HuH-7 (cell line): ENCODE measurements at regions not wholly inside any gene's neighbourhood (a gene's known extent, or its start where the extent isn't known, plus 50 kb on each side); places are given as distances from the start of the nearest gene placed in this dataset.

Experiments
- DNase-seq: peaks from one replicate; pipeline ENCODE4 v3.0.0; 2011; ENCODE audit warnings: low spot score

DNA sequence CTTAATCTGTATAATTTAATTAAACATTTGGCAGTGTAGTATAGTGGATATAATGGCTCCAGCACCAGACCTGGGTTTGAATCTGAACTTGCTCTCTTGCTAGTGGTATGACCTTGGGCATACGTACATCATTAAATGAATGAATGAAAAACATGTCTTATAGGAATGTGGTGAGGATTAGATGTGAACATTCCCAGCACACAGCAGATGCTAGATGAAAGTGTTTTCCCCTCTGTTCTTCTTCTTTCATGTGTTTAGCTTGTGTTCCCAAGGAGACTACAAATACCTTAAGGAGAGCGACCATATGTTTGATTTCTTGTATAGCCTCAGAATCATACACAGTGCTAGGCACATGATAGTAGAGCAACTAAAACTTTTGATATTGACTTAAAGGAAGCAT, 56.5 kb downstream of the CT47B1 start:
- DNase-seq = no peak

DNA sequence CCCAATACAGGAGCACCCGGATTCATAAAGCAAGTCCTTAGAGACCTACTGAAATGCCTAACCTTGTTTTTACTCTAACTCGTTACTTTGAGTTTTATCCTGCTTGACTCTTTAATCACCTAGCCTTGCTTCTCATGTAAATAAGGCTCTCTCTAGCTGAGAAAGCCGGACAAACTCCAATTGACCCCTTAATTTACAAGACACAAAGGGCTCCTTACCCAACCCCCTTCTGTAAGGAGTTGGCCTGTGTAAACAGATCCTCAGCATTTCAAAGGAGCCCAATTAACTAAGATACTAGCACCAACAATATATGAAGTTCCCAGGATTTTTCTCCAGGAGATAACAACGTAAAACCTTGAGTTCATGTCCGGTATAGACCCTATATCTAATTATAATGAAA, 61.7 kb downstream of the CT47B1 start:
- DNase-seq = no peak

DNA sequence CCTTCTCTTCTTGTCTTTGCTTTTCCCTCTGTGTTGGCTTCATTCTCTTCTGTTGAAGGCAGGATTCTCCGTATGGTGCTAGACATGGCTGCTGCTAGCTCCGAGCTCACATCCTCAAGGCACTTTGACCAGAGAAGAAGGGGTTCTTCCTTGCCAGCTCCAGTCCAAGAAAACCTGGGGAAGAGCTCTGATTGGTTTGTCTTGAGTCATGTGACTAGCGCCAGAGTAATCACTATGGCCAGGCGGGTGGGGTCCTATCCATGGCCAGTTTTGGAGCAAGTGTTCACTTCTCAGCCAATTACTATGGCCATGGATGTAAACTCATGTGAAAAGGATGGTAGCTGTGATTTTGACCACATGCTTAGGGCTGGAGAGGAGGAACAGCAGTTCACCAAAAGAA, 74.2 kb downstream of the CT47B1 start:
- no peak for DNase-seq

DNA sequence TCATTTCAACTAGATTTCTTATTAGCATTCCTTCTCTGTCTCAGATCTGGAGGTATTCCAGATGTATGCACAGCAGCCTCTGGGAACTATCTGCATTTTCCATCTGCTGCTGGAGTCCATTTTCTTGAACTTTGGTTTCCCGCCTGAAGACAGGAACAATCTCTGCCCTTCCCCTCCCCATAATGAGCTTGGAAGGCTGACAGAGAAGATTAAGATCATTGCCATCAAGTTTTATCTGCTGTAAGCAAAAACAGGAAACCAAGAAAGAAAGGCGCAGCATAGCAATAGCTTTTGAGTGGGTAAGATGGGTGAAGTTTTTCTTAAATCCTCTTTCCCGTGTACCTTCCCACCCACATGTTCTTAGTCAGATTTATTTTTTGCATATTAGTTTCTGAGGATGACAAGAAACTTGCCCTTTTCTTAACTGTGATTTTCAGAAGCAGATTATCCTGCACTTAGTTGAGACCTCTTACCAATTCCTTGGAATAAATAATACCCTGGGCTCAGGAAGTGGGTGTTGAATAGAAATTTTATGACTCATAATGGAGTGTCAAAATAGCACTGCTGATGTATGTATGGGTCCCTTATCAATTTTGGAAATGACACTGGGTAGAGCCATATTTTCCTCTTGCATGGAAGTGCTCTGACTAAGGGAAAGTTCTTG, 78.3 kb downstream of the CT47B1 start:
- DNase-seq = no peak

DNA sequence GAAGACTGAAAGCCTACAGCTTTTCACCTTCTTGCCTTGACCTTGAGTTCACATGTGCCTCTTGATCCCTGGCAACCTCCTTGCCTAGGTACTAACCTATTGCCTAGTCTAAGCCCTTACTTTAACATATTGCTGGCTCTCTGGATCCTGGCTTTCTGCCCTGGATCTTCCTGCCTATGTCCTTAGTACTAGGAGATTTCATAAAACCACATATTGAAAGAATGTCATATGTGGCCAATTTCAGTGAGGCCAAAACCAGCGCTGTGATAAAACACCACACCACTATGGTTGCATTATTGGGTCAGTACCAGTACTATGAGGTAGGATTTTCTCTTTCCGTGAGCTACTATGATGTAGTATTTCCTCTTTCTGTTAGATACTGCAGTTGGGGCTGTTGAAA, 80.4 kb downstream of the CT47B1 start:
- no peak for DNase-seq

DNA sequence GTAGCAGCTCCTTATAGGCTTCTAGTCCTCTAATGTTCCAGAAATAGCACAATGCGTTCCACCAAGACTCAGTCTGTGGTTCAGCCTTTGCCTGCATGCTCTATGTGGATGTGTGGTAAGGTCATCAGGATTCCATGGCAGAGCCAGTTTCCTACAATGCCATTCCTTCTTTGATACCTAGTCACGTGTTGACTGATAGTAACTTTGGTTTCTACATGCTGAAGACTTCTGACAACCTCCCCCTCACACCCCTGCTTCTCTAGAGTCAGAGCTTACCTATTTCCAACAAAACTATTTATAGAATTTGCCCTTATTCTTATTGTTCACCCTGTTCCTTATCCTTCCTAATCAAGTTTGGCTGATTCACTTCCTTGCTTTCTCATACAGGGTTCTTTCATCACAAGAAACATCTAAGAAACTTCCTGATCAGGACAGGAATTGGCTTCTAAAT, 81.1 kb downstream of the CT47B1 start:
- DNase-seq = no peak

DNA sequence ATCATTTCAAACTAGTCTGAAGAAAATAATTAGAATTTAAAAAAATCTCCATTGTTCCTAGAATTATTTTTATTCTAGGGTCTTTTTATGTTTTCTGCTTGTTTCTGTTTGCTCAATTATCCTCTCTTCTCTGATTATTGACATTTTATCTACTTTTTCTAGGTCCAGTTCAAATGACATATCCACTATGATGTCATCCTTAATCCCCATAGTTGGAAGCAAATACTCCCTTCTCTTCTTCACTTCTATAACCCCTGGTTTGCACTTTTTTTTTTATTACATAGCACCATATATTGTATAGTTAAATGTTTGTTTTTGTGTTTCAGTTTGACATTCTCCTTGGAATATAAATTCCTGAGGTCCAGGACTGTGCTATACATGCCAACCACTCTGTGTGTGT, 82.6 kb downstream of the CT47B1 start:
- no peak for DNase-seq

DNA sequence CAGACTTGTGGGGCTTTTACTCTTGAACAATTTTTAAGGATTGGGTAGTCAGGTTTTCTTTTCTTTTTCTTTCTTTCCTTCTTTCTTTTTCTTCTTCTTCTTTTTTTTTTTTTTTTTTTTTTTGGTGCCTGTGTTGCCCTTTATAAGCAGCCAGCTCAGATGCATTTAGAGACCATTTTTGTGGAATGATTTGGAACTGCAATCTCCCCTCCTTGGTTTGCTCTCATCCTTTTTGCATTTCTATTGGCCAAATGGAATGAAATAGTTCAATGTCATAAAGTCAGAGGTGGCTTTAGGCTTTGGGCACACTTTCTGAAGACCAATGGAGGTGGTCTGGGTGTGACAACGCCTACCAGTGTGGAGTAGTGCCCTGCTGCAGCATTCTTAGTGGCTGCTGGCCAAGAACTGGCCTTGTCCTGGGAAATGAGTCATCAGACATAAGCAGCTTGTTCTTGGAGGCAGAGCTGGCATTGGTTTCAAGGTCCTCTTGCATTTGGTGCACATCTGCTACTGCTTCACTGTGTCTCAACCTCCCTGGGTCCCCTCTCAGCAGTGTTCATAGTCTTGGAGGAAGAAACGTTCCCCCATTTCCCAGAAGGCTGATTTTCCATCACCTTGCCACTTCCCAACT, 84.5 kb downstream of the CT47B1 start:
- no peak for DNase-seq

DNA sequence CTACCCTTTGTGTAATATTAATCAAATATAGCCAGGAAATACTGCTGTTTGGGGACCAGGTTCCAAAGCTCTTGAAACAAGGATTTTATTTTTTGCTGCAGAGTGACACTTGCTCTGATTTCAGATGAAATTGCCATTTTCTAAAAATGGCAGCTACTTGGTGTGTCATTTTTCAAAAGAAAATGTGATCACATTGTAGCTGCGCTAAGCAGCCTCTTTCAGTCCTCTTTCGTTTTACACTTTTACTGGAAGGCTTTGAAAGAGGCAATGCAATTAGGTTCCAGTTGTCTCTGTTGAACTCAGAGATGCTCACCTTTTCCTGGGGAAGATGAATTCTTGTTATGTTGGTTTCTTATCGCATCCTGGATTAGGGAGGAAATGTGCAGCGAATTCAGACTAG, 85.1 kb downstream of the CT47B1 start:
- DNase-seq = no peak

DNA sequence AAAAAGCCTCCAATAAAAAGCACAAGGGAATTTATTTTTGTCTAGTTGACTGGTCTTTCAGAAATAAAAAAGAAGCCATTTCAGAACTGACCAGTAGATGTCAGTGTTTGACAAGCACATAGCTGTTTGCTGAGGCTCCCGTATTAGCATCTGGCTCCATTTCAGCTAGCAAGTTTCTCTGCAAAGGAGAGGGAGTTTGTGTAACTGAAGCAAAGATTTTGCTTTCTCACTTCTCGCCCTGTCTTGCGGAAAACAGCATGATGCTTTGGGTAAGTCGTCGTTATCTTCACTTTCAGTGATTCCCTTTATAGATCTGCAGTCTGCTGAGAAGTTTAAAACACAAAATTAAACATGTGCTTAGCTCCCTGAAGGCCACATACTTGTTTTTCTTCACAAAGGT, 85.5 kb downstream of the CT47B1 start:
- peak; percentile 34 for DNase-seq

DNA sequence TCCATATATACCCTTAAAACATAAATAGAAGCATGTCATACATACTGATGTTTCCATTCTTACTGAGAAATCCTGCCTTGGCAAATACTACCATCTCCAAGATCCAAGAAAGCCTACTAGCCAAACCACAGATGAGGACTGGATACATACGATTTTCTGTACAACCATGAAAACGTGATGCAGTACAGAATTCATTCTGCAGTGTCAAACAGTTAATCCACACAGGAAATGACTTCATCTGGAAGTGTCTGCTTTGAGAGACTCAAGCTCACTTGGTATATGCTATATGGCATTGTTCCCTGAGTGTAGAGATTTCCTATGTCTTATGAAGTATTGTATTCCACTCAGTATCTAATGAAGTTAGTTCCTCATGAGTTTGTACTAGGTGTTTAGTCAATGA, 94.3 kb downstream of the CT47B1 start:
- no peak for DNase-seq

DNA sequence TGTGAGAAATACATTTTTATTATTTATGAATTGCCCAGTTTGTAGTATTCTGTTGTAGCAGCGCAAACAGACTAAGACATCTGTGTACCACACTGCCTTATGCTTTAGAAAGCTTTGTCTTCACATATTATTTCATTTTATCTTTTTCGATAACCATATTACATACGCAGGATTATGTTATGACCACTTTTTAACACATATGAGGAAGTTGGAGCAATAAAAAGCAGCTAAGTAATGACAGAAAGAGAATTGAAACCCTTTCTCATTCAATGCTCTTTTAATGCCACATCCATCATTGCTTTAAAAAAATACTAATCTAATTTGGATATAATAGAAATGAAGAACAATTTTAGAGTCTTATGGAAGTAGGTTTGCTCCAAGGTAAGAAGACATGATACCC, 99.7 kb downstream of the CT47B1 start:
- DNase-seq = no peak

DNA sequence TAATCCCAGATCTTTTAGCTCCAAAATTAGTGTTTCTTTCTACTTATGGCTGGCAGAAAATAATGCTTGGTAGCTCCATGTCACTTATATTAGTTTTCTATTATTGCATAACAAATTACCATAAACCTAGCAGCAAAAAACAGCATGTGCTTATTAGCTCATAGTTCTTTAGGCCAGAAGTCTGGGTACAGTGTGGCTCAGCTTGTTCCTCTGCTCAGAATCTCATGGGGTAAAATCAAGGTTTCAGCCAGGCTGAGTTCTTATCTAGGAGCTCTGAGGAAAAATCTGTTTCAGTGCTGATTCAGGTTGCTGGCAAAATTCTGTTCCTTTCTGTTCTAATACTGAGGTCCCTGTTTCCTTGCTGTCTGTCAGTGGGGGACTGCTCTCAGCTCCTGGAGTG, 101.1 kb downstream of the CT47B1 start:
- DNase-seq = no peak

DNA sequence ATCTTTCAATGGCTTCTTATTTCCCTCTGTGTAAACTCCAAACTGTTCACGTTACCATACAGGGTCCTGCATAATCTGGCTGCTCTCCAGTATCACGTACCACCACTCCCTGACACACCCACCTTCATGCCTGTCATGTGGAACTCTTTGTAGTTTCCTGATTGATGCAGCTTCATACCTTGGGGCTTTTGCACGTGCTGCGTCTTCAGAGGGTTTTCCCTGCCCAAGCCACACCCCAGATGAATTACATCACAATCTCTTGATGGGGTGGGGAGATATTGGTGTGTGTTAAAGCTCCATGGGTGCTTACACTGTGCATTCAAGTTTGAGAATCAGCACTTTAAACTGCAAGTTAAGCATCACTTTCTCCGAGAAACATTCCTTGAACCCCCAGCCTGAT, 101.9 kb downstream of the CT47B1 start:
- DNase-seq = no peak

DNA sequence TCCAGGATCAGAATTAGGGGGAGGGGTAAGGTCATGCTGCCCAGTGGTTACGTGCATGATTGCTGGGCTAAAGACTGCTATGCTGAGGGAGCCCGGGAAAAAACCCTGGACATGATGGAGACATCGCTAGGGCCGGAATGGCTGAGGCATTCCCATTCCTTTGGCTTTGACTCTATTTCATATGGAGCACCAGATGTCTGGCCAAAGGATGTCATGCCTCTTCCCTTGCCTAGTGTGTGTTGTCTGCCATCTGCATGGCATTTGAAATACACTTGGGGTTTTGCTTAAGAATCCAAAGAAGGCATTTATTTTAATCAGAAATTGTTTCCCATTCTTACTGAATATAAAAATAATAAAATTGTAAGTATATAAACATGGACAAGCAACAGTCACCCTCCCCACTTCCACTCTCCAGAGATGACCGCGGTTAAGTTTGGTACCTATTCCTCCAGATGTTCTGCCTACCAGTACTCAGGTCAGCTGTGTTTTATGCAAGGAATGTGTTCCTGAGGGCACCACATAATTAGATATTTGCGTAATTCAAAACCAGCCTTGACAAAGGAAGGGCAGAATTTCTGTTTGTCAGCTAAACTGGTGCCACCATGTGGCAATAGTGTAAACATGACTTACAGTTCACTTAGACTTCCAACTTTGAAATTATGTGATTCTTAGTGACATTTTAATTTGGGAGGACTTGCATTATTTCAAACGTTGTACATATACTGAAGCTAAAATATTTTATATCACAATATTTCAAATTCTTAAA, 105.9 kb downstream of the CT47B1 start:
- no peak for DNase-seq

DNA sequence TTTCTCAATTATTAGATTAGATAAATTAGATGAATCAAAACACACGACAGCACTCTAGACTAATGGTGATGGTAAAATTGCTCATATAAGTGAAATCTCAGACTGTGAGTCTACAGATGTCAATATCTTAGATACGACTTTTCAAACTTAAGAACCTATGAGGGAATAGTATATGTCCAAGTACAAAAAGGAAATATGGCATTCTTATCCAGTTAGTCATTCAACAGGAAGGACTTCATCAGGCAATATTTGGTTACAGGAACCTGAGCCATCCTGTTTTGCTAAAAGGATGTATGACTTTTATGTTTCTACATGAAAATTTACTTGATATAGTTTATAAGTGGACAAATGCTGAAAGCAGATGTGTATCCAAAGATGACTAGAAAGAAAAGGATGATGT, 107.0 kb downstream of the CT47B1 start:
- no peak for DNase-seq

DNA sequence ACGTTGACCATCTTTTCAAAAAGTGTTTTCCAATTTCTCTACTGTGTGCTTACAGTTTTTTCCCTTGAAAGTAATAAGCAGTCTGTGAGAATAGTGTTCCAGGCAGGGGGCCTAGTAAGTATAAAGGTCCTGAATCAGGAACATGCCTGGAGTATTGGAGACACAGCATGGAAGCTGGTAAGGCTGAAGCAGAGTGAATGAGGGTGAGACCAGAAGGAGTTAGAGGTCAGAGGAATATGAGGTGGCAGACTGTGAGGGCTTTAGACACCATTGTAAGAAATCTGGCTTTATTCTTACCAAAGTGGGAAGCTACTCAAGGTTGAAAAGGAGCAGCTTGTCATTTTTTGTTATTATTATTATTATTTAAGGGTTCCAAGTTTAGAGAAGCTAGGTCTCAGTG, 107.4 kb downstream of the CT47B1 start:
- DNase-seq = no peak

DNA sequence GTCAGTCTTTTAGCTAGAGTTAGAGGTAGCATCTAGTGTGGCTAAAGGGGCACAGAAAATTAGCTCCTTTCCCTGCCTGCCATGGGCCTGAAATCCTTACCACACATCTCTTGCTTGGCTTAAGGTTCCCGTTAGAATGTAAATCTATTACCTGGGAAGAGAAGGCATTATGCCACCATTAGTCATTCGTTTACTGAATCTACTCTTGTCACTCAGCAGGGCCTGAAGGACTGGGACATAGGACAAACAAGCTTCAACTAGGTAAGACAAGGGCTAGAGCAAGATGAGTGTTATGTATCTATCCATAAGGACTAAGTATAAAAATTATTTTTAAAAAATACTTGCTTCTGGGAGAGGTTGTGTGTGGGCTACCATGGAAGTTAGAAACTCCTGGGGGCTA, 112.4 kb downstream of the CT47B1 start:
- no peak for DNase-seq

DNA sequence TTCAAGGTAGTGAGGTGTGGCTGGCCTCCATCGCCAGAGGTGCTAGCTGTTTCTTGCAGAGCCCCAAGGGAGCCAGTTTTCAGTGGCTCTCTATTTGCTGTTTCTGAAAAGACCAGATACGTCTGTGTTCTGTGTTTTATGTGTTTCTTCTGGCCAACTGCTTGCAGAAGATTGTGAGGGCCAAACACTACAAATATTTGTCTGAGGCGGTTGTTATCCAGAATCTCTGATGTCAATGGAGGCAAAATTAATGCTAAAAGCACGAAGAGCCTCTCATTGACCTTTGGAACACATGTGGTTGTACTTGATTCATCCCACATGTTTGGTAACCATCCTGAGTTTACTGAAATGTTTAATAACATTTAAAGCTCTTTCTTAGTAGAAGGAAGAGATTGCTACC, 113.9 kb downstream of the CT47B1 start:
- no peak for DNase-seq

DNA sequence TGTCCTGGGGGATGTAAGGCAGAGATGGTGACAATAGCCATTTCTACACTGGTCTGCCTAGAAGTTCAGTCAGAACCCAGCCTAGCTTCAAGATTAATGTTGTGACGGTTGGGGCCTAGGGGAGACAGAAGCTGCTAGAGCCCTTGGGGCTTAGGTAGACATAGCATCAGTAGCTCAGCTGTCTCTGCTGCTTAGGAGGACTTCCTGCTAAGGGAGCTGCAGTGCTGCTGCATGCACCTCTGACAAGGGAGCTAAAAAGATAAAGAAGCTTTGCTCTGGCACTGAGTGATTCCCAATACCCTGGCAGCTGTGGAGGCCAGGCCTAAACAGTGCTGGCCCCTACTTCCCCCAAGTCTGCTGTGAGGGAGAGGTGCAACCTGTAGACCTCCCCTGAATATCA, 116.0 kb downstream of the CT47B1 start:
- DNase-seq = no peak

DNA sequence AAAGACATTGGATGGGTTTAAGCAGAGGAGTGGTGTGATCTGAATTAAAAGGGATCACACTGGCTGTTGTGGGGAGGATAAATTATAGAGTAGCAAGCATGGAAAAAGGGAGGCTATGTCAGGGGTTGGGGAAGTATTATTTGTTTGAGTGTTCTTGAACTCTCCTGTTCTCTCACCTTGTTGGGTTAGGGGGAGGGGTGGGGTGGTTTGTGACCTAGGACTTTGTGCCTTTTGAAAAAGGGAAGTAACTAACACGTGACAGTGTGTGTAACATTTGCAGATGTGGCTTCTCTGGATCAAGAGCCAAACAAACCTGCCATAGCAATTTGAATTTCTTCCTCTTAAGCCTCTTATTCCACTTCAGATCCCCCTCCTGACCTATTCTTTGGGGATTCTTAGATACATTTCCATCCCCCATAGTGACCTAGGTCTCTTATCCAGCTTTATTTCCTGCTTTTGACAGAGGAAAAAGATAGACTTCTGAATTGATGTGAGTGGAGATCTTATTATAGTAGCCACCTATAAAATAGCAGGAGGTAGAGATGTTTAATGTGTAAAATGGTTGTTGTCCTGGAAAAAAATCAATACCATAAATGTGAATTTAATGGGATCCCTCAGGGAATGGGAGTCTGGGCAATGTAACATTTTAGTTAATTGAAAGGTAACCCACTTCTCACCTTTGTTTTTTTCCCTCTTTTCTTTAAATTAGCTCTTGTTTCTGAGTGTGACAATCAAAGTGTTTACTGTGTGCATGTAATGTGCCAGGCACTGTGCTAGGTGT, 120.4 kb downstream of the CT47B1 start:
- DNase-seq = no peak

DNA sequence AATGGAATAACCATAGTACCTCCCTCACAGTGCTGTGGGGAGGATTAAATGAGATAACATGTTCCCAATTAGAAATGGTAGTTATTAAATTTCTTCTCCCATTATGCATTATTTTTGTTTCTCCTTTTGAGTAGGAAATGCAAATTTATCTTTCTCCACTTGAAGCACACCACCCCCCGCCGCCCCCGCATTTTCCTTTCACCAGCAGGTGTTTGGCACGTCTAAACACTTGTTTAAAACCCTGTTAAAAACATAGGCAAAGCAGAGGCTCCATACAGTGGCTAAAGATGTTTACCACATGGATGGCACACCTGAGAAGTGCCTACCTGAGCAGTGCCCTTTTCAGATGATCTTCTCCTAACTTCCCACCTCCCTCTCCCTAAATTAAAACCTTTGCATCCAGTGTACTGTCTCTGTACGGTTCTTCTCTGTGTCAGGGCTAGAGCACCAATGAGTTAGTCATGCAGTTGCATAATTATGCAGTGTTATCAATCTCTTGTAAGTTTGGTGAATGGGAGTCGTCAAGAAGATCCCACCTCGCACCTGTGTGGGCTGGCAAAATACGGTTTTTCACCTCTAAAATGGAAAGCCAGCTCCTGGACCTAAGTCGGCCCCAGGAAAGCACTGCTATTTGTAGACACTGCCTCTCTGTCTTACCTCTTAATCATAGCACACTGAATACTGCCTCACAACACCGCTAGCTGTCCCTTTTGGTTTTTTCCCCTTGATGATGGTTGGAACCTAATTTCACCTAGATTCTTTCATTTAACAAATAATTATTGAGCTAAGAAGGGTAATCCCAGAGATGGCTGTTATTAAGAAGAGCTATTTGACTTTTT, 122.0 kb downstream of the CT47B1 start:
- DNase-seq = no peak
